NCI-H2081 treated with DMSO at 0.1 percent for 48 hours (cell line): ENCODE measurements at regions not wholly inside any gene's neighbourhood (a gene's known extent, or its start where the extent isn't known, plus 50 kb on each side); places are given as distances from the start of the nearest gene placed in this dataset.
"Not testable (repeated sequence)": the region's sequence is repeated elsewhere in the genome, so short reads cannot be mapped to it uniquely, and the experiment has no call there.

Source experiments
- DNase-seq: peaks from one replicate; lab custom pipeline; 2025; lab: John Stamatoyannopoulos, UW

DNA sequence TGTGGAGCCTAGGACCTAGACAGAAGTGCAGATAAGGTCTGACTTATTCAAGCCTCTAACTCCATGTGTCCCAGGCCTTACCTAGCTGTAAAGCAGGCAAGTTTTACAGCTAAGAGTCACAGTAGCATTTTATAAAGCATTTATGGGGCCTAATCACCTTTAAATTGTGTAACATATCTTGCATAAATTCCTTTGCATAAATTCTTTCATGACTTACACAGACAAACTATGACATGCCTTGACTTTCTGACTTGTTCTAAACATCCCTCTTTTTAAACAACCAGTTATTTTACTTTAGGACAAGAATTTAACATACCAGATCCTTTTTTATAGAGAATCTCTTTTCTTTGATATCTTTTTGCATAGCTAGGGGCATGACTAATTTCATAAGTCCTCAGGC, 1257.8 kb upstream of the NRXN1 start:
- no peak for DNase-seq

DNA sequence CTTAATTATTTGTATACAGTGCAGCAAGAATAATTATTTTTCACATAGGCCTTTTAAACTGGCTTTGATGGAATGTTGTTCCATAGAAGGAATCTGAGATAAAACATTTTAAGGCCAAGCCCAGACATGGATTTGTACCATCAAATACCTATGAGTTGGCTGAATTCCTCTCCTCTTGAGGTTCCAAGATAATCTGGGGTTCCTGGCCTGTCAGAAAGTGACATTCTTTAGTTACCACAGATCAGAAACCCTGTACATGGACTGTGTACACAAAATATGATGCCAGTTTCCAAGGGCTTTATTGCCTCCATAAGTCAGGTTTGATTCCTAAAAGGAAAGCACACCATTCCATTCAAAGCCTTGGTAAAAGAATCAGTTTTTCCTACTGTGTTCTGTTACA, 1256.7 kb upstream of the NRXN1 start:
- no peak for DNase-seq

DNA sequence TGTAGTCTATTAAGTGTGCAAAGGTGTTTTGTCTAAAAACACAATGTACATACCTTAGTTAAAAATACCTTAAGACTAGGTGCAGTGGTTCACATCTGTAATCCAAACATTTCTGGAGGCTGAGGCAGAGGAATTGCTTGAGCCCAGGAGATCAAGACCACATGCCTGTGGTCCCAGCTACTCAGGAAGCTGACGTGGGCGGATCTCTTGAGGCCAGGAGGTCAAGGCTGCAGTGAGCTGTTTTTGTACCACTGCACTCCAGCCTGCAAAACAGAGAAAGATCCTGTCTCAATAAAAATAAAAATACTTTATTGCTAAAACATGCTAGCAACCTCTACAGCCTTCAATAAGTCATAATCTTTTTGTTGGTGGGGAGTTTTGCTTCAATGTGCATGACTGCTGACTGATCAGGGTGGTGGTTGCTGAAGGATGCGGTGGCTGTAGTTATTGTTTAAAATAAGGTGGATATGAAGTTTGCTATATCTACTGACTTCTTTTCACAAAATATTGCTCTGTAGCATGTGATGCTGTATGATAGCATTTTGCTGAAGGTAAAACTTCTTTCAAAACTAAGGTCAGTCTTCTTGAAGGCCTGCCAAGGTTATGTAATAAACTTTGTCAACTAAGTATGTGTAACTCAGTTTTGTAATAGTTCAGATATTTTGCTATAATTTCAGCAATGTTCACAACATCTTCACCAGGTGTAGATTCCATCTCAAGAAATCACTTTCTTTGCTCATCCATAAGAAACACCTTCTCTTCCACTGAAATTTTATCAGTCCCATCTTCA, 1238.0 kb upstream of the NRXN1 start:
- DNase-seq = no peak

DNA sequence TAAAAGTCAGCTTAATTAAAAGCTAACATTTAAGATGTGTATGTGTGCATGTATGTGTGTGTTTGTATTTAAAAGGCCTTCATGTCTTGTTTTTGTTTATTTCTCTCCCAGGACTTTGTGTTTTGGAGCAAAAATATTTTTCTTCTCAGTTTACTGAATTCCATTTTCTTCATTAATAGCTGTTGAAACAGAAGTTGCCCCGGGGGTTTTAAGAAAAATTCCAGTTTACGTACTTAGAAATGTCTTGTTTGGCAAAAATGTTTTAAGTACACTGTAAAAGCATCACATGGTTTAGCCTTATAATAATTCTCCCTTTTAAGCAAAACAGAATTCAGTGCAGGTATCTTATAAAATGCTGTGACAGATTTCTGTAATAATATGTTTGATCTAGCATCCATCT, 1233.0 kb upstream of the NRXN1 start:
- DNase-seq = no peak

DNA sequence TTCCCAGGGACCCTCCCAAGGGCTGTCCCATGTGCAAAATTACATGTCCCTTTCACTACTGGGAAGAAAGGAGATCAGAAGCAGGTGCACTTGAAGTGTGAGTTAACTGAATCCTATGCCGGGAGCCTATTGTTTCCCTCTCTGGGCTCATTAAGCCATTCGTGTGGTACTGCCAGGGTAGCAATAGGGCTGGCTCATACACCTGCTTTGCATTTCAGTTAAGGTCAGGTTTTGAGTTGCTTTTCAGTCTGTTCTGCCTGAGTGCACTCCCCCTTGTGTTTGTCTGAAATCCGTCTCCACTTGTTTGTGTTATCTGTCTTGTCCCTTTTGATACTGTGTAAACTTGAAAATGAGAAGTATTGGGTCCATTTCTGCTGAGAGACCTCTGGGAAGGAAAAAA, 1232.6 kb upstream of the NRXN1 start:
- no peak for DNase-seq

DNA sequence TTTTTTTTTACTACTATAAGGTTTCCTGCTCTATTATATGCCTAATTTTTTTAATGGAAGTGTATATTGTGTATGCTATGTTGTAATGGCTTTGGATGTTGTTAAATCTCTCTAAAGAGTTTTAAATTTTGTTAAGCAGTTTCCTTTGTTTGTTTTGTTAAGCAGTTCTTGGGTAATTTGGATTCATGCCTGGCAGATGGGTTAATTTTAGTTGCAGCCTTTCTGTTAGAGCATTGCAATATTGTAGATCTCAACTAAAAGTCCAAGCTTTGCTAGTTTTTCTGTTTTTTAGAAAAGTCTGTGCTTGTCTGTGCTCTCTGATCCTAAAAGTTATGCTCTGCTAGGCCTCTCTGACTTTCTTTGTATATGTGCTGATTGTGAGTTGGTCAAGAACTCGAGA, 1229.0 kb upstream of the NRXN1 start:
- no peak for DNase-seq

DNA sequence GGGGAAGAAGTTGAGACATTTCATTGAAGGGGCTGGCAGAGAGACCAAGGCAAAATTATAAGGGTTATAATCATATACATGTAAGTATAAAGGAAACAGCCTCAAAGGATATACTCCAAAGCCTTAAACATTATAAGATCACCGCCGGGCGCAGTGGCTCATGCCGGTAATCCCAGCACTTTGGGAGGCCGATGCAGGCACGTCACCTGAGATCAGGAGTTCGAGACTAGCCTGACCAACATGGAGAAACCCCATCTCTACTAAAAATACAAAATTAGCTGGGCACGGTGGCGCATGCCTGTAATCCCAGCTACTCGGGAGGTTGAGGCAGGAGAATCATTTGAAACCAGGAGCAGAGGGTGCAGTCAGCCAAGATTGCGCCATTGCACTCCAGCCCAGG, 1227.0 kb upstream of the NRXN1 start:
- DNase-seq = not testable (repeated sequence)

DNA sequence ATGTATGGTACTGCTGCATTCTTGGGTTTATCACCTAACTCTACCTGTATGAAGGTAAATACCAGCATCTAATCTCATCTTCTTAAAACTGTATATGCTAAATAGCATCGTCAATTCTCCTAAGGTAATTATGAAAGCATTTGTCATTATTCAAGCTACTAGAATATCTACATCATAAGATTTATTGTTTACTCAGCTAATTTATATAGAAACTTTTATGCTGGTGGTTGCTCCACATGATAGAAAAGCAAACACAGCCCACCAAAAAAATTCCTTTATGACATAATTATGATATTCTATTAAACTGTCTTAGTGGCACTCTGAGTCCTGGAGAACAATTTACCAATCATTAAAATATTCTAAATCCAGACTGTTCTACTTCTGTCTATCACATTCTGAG, 1226.1 kb upstream of the NRXN1 start:
- no peak for DNase-seq

DNA sequence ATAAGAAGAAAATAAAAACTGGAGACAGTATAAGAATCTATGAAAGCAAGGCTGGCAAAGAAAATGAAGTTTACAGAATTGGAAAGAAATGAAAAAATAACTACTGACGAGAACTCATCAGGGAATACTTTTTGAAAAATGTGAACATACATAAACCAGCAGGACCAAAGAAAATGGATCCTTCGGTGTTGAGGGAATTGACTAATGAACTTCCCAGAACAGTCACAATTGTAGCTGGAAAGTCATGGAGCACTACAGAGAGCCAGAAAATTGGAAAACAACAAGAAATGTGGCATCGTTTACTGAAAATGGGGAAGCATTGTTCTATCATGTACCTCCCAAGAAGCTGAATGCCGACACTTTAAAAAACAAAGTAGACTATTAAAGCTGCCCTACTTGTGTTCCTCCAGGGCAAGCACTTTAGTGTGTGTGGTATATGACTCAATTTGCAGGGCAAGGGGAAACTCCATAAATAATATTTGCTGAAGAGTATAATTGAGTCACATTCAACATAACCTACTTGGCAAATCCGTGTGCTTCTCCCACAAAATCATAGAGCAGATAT, 1221.6 kb upstream of the NRXN1 start:
- no peak for DNase-seq

DNA sequence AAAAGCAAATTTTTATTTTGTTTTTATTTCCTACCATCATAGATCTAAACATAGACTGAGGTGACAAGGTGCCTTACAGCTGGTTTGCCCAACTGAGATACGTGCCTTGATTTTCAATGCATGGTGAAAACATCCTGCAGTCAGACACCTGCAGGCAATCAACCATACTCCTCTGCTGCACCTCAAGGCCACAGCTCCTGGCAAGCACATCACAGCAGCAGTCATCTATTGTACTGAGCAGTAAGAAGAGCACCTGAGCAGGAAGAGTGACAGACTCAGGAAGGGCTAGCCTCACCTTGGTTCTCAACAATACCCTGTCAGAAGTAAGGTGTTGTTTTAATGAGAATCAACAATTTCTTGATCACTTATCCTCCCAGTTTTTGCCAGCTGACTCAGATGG, 1206.8 kb upstream of the NRXN1 start:
- DNase-seq = no peak

DNA sequence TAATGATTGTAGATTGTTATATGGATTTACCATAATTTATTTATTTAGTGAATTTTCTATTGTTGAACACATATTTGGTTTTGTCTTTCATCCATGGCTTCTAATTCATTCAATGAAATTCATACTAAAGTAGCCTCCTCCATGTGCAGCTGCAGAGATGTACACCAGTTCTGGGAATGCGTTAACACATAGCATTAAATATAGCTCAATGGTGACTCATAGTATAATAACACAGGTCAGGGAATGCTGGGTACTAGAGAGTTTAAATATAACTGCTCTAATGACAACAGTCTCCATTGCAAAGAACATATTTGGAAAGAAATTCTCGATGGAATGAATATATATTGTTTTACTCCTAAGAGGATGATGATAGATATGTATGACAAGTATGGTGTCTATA, 1190.2 kb upstream of the NRXN1 start:
- DNase-seq = no peak

DNA sequence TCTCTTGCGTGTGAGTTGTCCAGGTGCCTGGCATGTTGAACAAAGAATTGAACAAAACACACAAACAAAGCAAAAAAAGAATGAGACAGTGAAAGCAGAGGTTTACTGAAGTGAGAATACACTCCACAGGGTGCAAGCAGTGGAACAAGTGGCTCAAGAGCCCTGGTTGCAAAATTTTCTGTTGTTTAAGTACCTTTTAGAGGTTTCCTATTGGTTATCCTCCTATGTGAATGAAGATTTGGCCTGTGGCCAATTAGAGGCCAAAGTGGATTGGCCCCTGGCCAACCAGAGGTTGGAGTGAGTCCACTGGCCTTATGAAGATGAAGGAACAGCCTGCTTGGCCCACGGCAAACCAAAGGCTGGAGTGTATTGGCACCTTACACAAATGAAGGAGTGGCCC, 1188.5 kb upstream of the NRXN1 start:
- DNase-seq = no peak

DNA sequence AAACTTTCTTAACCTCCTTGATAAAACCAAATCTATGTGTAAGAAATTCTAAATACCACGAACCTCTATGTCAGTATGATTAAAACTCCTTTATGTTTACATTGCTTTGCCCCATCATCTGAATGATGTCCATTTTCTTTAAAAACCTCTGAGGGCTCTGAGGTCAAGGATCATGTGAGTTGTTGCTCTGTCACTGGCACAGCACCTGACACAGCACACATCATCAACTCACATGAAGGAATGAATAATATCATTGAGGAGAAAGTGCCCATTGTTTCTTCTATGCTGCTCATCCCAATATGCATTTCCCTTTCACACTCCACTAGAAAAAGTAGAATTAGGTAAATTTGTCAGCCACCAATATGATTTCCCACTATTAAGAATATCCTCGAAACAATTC, 1178.7 kb upstream of the NRXN1 start:
- DNase-seq = no peak

DNA sequence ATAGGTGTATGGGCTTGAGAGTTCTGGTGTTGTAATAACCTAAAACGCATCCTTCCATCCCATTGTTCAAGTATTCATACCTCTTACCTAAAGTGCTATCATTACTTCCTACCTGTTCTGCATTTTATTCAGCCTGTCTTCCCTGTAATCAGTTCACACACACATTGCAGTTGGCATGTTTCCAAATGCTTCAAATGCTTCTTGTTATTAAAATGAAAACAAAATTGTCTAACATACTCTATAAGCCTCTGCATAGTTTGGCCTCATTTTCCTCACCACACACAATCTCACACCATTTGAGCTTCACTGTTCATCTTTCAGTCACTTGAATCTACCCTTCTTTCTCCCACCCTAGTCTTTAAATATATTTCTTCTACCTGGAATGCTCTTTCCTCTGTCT, 1178.2 kb upstream of the NRXN1 start:
- no peak for DNase-seq

DNA sequence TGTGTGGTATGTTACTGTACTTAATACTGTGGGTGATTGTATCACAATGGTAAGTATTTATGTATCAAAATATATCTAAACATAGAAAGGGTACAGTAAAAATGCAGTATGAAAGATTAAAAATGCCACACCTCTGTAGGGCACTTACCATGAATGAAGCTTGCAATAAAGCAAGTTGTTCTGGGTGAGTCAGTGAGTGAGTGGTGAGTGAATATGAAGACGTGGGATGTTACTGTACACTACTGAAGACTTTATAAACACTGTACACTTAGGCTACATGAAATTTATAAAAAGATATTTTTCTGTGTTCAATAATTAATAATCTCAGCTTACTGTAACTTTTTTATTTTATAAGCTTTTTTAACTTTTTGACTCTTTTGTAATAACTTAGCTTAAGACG, 1162.4 kb upstream of the NRXN1 start:
- DNase-seq = no peak

DNA sequence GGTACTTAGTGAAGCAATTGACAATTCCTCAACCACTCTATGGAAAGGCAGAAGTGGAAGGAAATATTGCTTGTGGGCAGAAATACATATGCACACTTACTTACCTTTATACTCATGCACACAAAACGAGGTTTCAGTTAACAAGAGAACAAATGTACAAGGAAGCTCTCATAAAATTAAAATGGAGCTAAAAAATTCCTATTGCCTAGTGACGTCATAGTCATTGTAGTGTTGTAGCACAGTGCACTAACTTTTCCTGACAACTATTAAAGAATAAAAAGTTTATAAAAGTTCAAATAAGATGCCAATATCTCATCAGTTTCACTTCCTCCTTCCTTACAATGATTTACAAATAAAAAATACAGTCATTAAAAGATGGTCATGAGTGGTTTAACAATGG, 1161.9 kb upstream of the NRXN1 start:
- DNase-seq = no peak

DNA sequence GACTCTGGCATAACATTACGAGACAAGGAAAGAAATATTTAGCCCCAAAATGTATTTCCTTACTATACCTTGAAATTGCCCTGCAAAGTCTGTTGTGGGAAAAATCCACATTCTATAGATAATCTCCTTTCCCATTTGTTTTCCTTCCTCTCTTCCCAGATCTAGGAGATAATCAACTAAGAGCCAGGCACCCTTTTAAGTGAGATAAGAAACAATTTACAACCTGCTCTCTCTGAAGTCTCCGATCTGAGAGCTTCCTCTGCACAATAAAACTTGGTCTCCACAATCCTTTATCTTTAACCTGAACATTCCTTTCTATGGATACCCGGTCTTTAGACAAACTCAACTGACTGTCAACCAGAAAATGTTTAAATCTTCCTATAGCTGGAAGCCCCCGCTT, 1160.7 kb upstream of the NRXN1 start:
- DNase-seq = no peak

DNA sequence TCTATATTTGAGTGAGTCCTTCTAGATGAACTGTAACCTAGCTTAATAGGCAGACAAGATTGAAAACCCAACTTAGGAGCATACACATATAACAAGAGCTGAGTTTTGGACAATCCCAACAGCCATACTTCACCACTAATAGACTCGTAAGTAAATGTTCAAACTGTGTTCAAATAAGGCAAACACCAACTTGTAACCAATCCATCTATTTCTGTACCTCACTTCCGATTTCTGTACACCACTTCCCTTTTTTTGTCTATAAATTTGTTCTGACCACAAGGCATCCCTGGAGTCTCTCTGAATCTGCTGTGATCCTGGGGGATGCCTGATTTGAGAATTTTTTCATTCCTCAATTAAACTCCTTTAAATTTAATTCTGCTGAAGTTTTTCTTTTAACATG, 1149.1 kb upstream of the NRXN1 start:
- DNase-seq = no peak

DNA sequence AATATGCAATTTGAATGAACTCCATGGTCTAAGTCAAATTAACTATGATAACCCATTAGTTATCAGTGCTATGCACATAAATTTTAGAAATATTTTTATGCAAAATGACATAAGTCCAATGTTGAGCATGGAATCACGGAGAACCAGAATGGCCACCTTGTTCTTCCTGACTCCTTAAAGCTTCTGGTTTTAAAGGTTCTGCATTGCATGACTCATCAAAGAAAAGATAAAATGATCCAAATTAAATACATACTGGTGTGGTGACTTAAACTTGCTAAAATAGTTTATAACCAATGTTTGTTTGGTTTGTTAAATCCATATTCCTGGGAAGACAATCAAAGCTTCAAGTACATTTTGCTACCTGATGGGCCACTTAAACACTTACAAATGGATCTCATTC, 1146.9 kb upstream of the NRXN1 start:
- DNase-seq = no peak

DNA sequence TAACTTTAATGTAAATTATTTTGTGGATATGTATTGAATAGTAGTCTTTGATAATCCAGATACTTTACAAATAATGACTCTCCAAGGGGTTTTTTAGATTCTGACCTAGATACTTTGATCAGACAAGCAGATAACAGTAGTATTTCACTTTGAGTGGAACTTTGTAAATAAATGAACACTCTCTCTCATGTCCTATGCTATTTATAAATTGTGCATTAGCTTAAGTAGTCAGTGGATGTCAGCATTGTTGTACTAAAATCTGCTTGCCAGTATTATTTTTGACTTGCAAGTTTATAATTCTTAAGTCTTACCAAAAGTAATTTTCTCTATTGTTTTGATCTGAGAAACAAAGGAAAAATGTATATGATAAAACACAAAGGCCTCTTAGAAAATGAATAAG, 1113.1 kb upstream of the NRXN1 start:
- DNase-seq = no peak

DNA sequence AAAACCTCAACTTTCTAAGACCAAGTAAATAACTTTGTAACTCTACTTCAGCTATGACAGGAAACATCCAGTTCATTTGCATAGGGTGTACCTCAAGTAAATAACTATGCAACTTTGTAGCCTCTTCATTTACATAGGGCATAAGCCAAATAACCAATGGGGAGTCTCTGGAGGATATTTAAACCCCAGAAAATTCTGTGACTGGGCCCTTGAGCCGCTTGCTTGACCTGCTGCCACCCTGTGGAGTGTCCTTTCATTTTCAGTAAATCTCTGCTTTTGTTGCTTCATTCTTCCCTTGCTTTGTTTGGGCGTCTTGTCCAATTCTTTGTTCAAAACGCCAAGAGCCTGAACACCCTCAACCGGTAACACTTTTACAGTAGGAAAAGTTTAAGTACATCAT, 1112.7 kb upstream of the NRXN1 start:
- DNase-seq = no peak

DNA sequence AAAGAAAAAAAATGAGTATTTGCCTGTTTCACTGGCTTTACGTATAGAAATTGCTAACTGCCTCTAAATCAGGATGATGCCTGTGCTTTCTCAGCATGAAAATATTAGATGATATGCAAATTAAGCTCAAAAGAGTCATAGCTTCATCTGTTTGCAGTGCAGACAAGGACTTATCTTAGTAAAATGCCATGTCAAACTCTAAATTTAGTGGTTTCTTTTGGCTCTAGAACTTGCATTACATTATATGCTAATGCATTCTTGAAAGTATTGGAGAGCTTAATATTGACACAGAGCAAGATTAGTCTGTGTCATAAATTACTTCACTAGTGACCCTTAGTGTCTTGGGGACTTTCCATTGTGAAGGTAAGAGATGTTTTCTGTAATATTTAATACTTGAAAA, 1109.1 kb upstream of the NRXN1 start:
- no peak for DNase-seq

DNA sequence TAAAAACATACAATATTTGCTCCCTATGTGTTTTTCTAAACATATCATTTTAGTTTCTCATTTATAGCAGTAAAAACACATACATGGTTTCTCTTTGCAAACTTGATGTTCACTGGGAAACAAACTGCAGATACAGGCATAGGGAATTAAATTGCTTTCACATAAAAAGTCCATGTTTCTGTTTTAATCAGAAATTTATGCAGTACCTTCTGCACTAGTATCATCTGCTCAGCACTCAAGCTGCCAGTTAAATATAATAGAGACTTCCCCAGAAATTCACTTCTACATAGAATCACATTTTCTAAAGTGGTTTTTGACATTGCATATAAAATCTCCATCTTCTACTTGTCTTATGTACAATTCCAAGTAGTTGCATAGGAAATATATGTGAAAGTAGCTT, 1107.3 kb upstream of the NRXN1 start:
- DNase-seq = no peak

DNA sequence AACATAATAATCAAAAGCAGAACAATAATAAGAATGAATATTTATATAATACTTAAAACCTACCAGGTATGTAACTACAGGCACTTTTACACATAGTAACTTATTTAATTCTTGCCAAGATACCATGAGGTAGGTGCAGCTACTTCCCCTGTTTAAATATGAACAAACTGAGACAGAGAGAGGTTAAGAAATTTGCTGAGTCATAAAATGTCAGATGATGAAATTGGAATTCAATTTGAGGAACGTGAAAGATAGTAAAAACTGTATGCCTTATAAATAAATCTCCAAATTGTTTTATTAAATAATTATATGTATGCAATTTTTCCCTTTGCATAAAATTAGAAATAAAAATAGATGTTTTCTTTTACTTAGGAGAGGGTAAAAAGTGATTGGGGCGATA, 1103.3 kb upstream of the NRXN1 start:
- DNase-seq = no peak
